GM13976 (cell line): ENCODE measurements at regions not wholly inside any gene's neighbourhood (a gene's known extent, or its start where the extent isn't known, plus 50 kb on each side); places are given as distances from the start of the nearest gene placed in this dataset.

ENCODE experiments used
- DNase-seq: peaks from one replicate; pipeline ENCODE4 v3.0.0; 2012; ENCODE audit warnings: low spot score
- in situ Hi-C: fragments of 300-500 bp; cut with MboI; formaldehyde crosslinking; loops from one replicate; pipeline ENCODE4 v1.12.0; 2022; ENCODE audit warnings: low sequenced_read_pairs, mixed read lengths, inconsistent platforms; ENCODE audit not compliant: unreplicated experiment
- TF ChIP-seq, protein P1 (sequence below): IDR thresholded peaks from 2 replicates; pipeline ENCODE4 v1.5.1; 2012; ENCODE audit warnings: borderline replicate concordance, mild to moderate bottlenecking; ENCODE audit not compliant: insufficient read depth; ENCODE audit errors: extremely low read depth, missing control alignments, control extremely low read depth

DNA sequence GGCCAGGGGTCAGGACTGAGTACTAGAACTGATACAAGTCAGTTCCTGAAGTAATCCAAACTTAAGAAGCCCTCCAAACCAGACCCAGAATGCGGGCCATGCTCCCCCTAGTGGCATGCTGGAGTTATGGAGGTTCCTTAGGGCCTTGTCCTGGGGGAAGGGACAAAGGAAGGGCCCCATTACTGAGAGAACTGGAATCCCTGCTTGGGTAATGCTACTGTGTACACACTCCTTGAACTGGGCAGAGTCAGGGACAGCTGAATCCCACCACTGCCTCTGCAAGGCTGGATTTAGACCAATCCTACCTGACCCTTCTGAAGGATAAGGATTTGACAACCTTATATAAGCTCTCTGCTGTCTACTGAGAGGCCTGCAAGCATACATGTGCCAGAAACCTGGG lies 97.3 kb upstream of the AKIP1 start:
- in situ Hi-C loops, result no loop called here

DNA sequence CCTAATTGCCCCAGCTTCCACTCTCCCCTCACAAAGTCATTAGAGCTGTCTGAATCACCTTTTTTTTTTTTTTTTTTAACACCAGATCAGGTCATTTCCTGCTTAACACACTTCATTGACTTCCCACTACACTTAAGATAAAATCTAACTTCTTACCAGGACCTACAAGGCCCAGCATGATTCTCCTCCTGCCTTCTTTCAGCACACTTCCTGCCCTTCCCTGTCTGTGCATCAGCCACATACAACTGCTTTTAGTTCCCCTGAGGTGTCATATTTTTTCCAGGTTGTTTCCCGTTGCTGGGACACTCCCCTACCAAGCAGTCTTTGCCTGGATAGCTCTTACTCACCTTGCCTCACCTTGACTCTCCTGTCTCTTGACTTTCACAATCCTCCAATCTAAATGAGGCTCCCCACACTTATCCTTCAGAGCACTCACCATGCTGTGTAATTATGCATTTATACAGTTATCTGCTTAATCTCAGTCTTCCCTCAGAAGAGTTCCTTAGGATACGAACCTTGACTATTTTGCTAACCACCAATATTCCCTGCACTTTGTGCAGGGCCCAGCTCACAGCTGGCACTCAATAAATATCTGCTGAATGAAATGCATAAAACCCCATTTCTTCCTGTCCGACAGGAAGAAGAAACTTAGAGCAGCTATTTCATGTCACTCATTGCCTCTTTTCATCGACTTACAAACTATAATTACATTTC lies 96.6 kb upstream of the AKIP1 start:
- in situ Hi-C loops, result no loop called here
- DNase-seq, result peak; percentile 45
- TF ChIP-seq, protein P1, sequence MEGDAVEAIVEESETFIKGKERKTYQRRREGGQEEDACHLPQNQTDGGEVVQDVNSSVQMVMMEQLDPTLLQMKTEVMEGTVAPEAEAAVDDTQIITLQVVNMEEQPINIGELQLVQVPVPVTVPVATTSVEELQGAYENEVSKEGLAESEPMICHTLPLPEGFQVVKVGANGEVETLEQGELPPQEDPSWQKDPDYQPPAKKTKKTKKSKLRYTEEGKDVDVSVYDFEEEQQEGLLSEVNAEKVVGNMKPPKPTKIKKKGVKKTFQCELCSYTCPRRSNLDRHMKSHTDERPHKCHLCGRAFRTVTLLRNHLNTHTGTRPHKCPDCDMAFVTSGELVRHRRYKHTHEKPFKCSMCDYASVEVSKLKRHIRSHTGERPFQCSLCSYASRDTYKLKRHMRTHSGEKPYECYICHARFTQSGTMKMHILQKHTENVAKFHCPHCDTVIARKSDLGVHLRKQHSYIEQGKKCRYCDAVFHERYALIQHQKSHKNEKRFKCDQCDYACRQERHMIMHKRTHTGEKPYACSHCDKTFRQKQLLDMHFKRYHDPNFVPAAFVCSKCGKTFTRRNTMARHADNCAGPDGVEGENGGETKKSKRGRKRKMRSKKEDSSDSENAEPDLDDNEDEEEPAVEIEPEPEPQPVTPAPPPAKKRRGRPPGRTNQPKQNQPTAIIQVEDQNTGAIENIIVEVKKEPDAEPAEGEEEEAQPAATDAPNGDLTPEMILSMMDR, result no peak

More for the DNA sequence above, 97.3 kb upstream of the AKIP1 start:
- TF ChIP-seq, protein P1, result peak; percentile 65
- peak; percentile 83 for DNase-seq

DNA sequence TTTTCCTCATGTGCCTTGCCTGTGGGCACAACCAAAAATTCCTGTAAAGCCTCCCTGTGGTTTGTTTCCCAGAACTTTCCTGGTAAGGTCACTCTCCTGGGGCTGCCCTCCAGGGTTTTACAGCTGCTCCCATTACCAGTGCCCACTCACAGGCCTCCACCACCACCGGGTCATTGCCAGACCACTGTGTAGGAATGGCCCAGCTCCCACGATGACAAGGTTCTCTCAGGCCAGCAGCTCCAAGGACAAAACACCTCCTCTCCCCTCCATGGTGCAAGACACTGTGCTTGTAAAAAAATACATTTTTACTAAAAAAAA lies 96.1 kb upstream of the AKIP1 start:
- DNase-seq, result no peak
- in situ Hi-C loops, result no loop called here

DNA sequence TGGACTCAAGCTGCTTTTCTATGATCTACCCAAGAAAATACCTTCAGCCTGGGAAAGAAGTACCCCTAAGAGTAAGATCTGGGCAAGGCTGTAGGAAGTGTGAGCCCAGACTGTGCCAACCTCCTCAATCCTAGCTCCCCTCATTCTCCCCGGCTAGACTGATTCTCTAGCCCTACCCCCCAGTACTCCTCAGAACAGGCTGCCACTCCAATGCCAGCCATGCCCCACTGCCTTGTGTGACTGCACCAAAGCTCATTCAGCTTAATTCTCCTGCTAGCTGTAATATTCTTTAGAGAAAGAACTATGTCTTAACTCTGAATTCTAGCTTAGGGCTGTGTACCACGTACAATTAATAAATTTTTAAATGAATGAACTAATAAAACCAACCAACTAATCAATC lies 92.6 kb upstream of the AKIP1 start:
- TF ChIP-seq, protein P1, result no peak
- DNase-seq, result no peak
- in situ Hi-C loops, result no loop called here

More for the DNA sequence above, 96.1 kb upstream of the AKIP1 start:
- TF ChIP-seq, protein P1, result no peak

DNA sequence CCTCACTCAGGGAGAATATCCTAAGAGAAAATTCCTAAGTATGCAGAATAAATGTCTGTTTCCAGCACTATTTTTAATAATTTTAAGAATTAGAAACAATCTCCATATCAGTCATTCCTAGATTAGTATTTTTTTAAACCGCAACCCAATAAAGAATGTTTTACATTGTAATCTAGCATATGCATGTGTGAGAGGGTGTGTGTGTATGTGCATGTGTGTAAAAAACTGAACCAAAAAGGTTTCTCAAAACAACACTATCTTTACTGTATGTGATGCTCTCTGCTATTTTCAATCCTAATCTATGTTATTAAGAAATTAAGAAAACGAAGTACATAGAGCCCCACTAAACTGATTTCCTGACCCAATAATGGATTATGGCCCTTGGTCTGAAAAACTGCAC lies 90.6 kb upstream of the AKIP1 start:
- in situ Hi-C loops, result no loop called here
- DNase-seq, result no peak
- TF ChIP-seq, protein P1, result no peak

GRCh38 chr11:8822469-8822868 lies 88.5 kb upstream of the AKIP1 start:
- in situ Hi-C loops, result no loop called here
- DNase-seq, result no peak
- TF ChIP-seq, protein P1, result no peak
